ENCODE measurements at regions not wholly inside any gene's neighbourhood (a gene's known extent, or its start where the extent isn't known, plus 50 kb on each side); places are given as distances from the start of the nearest gene placed in this dataset.

- no peak for TF ChIP-seq NFXL1 (IDR thresholded peaks at IDR 0.05; ENCODE audit: borderline replicate concordance)
Observed at GRCh38 chr10:8532647-8533046, 478.2 kb downstream of the GATA3 start (continued).

GRCh38 chr10:8533462-8533861 lies 479.0 kb downstream of the GATA3 start:
- Histone ChIP-seq H3K27ac (ENCODE audit: control insufficient read depth, insufficient read depth) (no peak overlapping the region), H2AFZ (ENCODE audit: control insufficient read depth, low read depth, low read length) (no peak overlapping the region), H4K20me1 (ENCODE audit: control insufficient read depth, insufficient read depth) (no peaks in the 10 kb centered on the region), H3K4me2 (ENCODE audit: control insufficient read depth, insufficient read depth) (no peak overlapping the region), H3K36me3 (ENCODE audit: control insufficient read depth in 2 of 2, insufficient read depth in 2 of 2, low read length in 1 of 2) (no peaks in the 10 kb centered on the region), H3K9ac (ENCODE audit: control insufficient read depth, insufficient read depth, low read length) (no peak overlapping the region), H3K79me2 (ENCODE audit: control insufficient read depth, insufficient read depth, low read length) (no peaks in the 10 kb centered on the region), H3K4me3 (no peak overlapping the region), H3K27me3 (replicated peaks in 1 of 2; ENCODE audit: control insufficient read depth in 2 of 2, insufficient read depth in 2 of 2, low read length in 1 of 2) (no peaks in the 10 kb centered on the region; a peak in 1 of 4 replicates), H3K4me1 (ENCODE audit: control insufficient read depth, insufficient read depth, low read length) (no peaks in the 10 kb centered on the region), H3K9me3 (replicated peaks; ENCODE audit: control insufficient read depth, insufficient read depth, low read length) (no peaks in the 10 kb centered on the region)
- CTCF ChIA-PET = no interaction called here
- SMC1A ChIA-PET (ENCODE audit: uncharacterized antibody, unreplicated experiment) = no interaction called here
- in situ Hi-C loops (cut with MboI) = no loop called here
- no peak for DNase-seq (ENCODE audit: low read depth, low spot score)
- 38% methylated on average over 12 of the region's 12 CpGs for WGBS (ENCODE audit: insufficient coverage, insufficient replicate concordance, low lambda C conversion rate, missing lambda C conversion rate)
- RAD21 ChIA-PET (ENCODE audit: unreplicated experiment) = interaction anchor here (1.2 kb wide), 1 partner anchor 161 kb away, joined by 3 read pairs; no protein-coding TSS in a partner anchor
- POLR2A ChIA-PET = no interaction called here
- no peak for FAIRE-seq
- intact Hi-C loops (cut with micrococcal nuclease; ENCODE audit: unreplicated experiment) = no loop called here
- ATAC-seq = no peak
- BruUV-seq (replicated peaks) = no TSS peak
- no peak for TF ChIP-seq IKZF2 (IDR thresholded peaks at IDR 0.05)
- no peak for TF ChIP-seq LARP7 (IDR thresholded peaks at IDR 0.05)
- no peak for TF ChIP-seq IKZF1 (conservative IDR thresholded peaks at IDR 0.05)
- TF ChIP-seq KLF5 (IDR thresholded peaks at IDR 0.05; ENCODE audit: partially characterized antibody) = no peak
- no peak for TF ChIP-seq HDAC2 (IDR thresholded peaks at IDR 0.05)
- no peak for TF ChIP-seq SMAD5 (IDR thresholded peaks at IDR 0.05; ENCODE audit: low read depth)
- no peak for TF ChIP-seq ZNF687 (IDR thresholded peaks at IDR 0.05)
- TF ChIP-seq E4F1 (IDR thresholded peaks at IDR 0.05; ENCODE audit: borderline replicate concordance, partially characterized antibody) = no peak
- TF ChIP-seq POLR2AphosphoS2 (IDR thresholded peaks at IDR 0.05; ENCODE audit: low read depth, low read length) = no peak
- TF ChIP-seq SREBF2 (IDR thresholded peaks at IDR 0.05; ENCODE audit: low read length) = no peak
- TF ChIP-seq SP1 (IDR thresholded peaks at IDR 0.05; ENCODE audit: low read depth, low read length) = no peak
- TF ChIP-seq EGR1 (IDR thresholded peaks at IDR 0.05; ENCODE audit: borderline replicate concordance in 1 of 2, low read depth in 2 of 2, low read length in 2 of 2) = no peak
- TF ChIP-seq CBFB (IDR thresholded peaks at IDR 0.05; ENCODE audit: low read depth) = no peak
- no peak for TF ChIP-seq MAX (IDR thresholded peaks at IDR 0.05; ENCODE audit: low read depth, low read length)
